HG03135 (cell line): ENCODE measurements at regions not wholly inside any gene's neighbourhood (a gene's known extent, or its start where the extent isn't known, plus 50 kb on each side); places are given as distances from the start of the nearest gene placed in this dataset.

ENCODE experiments used
- ATAC-seq: cut with Tn5 transposase; IDR thresholded peaks from one replicate; pipeline ENCODE4 v1.9.1; 2021; ENCODE audit warnings: mild to moderate bottlenecking, moderate library complexity; ENCODE audit not compliant: unreplicated experiment

GRCh38 chr2:352696-353095 lies 64.8 kb upstream of the ALKAL2 start:
- ATAC-seq: no peak

GRCh38 chr2:349390-349789 lies 61.5 kb upstream of the ALKAL2 start:
- no peak for ATAC-seq

DNA sequence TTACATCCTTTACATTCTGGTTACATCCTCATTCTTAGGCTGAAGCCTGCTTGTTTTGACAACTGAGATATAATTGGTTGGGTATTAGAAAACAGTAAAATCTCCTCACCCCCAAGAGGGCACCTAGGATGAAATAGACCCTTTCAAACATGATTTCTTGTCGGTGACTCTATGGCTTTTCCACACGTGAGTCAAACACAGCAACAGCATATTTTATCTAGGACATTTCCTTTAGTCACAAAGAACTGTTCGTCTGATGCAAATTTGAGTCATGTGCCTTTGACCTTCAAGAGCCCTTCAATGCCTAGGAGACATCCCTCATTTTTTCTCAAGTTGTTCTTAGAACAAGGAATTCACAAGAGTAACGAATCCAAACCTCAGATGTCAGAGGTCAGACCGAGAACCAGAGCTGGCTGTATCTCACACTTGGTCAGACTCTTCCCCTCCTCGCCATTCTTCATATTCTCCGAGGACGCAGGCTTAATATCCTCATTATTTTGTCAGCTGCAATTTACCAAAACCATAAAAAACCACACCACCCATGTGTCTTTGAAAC lies 60.5 kb upstream of the ALKAL2 start:
- no peak for ATAC-seq

DNA sequence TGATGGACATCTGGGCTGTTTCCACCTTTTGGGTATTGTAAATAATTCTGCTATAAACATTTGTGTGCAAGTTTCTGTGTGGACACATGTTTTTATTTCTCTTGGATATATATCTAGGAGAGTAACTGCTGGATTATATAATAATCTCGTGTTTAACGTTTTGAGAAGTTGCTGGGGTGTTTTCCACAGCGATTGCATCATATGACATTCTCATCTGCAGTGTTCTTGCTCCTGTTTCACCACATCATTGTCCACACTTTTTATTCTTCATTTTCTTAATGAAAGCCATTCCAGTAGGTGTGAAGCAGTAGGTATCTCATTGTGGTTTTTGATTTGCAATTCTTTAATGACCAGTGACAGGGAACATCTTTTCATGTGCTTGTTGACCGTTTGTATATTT lies 56.9 kb upstream of the ALKAL2 start:
- no peak for ATAC-seq

GRCh38 chr2:343355-343754 lies 55.5 kb upstream of the ALKAL2 start:
- ATAC-seq: no peak

DNA sequence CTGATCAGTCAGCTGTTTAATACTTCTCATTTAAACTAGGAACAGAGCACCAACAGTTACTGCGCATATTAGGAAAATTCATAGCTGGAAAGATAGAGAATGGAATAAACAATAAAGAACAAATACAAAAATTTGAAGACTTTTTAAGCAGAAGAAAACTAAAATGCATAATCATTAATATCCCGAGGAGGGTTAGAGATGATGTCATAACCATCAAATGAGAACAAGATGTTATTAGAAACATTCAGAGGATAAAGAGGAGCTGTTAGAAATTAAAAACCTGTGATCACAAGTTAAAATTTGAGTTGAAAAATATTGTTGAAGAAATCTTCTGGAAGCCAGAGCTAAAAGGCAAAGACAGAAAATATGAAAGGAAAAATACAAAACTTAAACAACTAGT lies 54.0 kb upstream of the ALKAL2 start:
- ATAC-seq: no peak

GRCh38 chr2:341017-341542 lies 53.2 kb upstream of the ALKAL2 start:
- no peak for ATAC-seq
